ENCODE measurements at regions not wholly inside any gene's neighbourhood (a gene's known extent, or its start where the extent isn't known, plus 50 kb on each side); places are given as distances from the start of the nearest gene placed in this dataset.

- TF ChIP-seq CTCF (IDR thresholded peaks at IDR 0.05) (no peak), POLR2A (IDR thresholded peaks at IDR 0.05) (no peak)
Measured at GRCh38 chr20:51987812-51988211, 185.5 kb upstream of the SALL4 start.
